ENCODE measurements at regions not wholly inside any gene's neighbourhood (a gene's known extent, or its start where the extent isn't known, plus 50 kb on each side); places are given as distances from the start of the nearest gene placed in this dataset.

- H3K27me3 ChIP-seq (replicated peaks; ENCODE audit: control insufficient read depth, insufficient read depth, low read length) = no peaks in the 10 kb centered on the region
- DNase-seq (ENCODE audit: extremely low read depth, insufficient read length) = no peak
- no peak overlapping the region for H3K4me3 ChIP-seq (replicated peaks; ENCODE audit: low read depth, low read length)
- TF ChIP-seq, protein P1, sequence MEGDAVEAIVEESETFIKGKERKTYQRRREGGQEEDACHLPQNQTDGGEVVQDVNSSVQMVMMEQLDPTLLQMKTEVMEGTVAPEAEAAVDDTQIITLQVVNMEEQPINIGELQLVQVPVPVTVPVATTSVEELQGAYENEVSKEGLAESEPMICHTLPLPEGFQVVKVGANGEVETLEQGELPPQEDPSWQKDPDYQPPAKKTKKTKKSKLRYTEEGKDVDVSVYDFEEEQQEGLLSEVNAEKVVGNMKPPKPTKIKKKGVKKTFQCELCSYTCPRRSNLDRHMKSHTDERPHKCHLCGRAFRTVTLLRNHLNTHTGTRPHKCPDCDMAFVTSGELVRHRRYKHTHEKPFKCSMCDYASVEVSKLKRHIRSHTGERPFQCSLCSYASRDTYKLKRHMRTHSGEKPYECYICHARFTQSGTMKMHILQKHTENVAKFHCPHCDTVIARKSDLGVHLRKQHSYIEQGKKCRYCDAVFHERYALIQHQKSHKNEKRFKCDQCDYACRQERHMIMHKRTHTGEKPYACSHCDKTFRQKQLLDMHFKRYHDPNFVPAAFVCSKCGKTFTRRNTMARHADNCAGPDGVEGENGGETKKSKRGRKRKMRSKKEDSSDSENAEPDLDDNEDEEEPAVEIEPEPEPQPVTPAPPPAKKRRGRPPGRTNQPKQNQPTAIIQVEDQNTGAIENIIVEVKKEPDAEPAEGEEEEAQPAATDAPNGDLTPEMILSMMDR (IDR thresholded peaks at IDR 0.05; ENCODE audit: insufficient read depth, low read length, poor library complexity, severe bottlenecking) = no peak
- H3K36me3 ChIP-seq (ENCODE audit: control insufficient read depth, insufficient read depth, low read length) = no peaks in the 10 kb centered on the region
Measured at GRCh38 chr3:44041726-44042125, 200.0 kb upstream of the TOPAZ1 start.

DNA sequence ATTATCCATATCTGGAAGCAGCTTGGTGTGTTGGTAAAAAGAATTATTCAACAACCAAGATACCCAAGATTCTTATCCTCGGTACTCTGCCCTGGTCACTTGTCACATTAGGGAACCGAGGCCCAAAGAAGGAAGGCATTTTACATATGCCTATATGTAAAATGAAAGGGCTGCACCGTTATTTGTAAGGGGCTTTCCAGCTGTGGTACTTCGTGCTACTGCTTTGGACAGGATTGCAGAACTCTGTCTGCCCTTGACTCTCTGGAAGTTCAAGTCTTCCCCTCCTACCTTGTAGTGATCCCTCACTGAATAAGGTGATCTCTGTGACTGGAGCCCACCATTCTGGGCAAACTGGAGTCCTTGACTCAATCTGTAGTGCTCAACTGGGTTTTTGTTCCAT lies 198.9 kb upstream of the TOPAZ1 start:
- H3K4me3 ChIP-seq (replicated peaks; ENCODE audit: low read depth, low read length) = no peak overlapping the region
- no peaks in the 10 kb centered on the region for H3K36me3 ChIP-seq (ENCODE audit: control insufficient read depth, insufficient read depth, low read length)
- TF ChIP-seq, protein P1 (IDR thresholded peaks at IDR 0.05; ENCODE audit: insufficient read depth, low read length, poor library complexity, severe bottlenecking) = no peak
- DNase-seq (ENCODE audit: extremely low read depth, insufficient read length) = no peak
- H3K27me3 ChIP-seq (replicated peaks; ENCODE audit: control insufficient read depth, insufficient read depth, low read length) = no peaks in the 10 kb centered on the region

DNA sequence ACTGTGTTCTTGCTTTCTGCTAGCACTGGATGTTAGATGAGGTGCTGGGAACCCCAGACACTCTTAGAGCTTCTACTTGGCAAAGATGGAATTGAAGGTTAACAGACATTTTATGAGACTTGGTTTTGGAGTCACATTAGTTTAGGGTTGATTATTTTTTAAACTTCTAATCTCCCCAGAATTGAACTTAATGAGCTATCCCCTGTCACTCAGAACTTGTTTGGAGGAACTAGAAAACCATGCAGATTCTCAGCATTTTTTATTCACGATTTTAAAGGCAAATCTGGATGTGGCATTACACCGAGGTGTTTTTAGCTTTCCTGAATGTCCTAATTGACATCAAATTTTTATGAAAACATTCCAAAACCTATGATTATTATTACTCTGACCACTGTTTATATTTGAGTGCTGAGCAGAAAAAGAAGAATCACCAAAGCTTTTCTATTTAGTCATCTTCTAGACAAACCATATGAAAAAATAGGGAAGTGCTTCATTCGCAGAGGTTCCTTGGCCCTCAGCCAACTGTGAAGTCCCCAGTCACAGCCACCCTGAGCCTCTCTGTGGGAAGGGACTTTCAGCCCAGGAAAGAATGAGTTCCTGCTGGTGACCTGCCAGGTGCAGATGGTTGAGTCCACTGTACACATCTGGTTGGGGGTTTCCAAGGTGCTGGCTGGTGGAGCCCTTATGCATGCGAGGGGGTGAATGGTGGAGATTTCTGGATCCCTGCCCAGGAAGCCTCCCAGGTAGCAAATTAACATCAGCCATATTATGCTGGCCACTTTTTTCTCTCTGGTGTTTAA lies 196.0 kb upstream of the TOPAZ1 start:
- TF ChIP-seq, protein P1 (IDR thresholded peaks at IDR 0.05; ENCODE audit: insufficient read depth, low read length, poor library complexity, severe bottlenecking) = no peak
- DNase-seq (ENCODE audit: extremely low read depth, insufficient read length) = peak; percentile 78
- Histone ChIP-seq H3K4me3 (replicated peaks; ENCODE audit: low read depth, low read length) (no peak overlapping the region), H3K36me3 (ENCODE audit: control insufficient read depth, insufficient read depth, low read length) (no peaks in the 10 kb centered on the region), H3K27me3 (replicated peaks; ENCODE audit: control insufficient read depth, insufficient read depth, low read length) (no peaks in the 10 kb centered on the region)

DNA sequence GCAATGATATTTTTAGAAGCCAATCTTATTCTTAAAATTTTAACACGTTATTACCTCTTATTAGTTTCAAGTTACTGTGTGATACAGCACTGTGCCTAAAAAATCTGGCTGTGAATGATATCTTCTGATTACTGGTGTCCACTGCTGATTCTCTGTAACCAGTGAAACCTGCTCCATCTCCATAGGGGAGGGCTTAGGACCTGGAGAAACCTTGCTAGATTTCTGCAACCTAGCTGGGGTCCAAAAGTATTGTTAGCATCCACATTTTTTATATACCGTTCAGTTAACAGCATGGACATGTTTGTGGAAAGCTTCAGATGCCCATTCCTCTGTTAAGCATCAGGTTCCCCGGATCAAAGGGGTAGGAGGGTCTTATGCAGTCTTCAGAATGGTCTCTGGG lies 193.9 kb upstream of the TOPAZ1 start:
- TF ChIP-seq, protein P1 (IDR thresholded peaks at IDR 0.05; ENCODE audit: insufficient read depth, low read length, poor library complexity, severe bottlenecking) = no peak
- Histone ChIP-seq H3K4me3 (replicated peaks; ENCODE audit: low read depth, low read length) (no peak overlapping the region), H3K27me3 (replicated peaks; ENCODE audit: control insufficient read depth, insufficient read depth, low read length) (no peaks in the 10 kb centered on the region), H3K36me3 (ENCODE audit: control insufficient read depth, insufficient read depth, low read length) (no peaks in the 10 kb centered on the region)
- no peak for DNase-seq (ENCODE audit: extremely low read depth, insufficient read length)

- H3K27me3 ChIP-seq (replicated peaks; ENCODE audit: control insufficient read depth, insufficient read depth, low read length) = no peaks in the 10 kb centered on the region
- no peak overlapping the region for H3K4me3 ChIP-seq (replicated peaks; ENCODE audit: low read depth, low read length)
- H3K36me3 ChIP-seq (ENCODE audit: control insufficient read depth, insufficient read depth, low read length) = no peaks in the 10 kb centered on the region
- TF ChIP-seq, protein P1 (IDR thresholded peaks at IDR 0.05; ENCODE audit: insufficient read depth, low read length, poor library complexity, severe bottlenecking) = no peak
- DNase-seq (ENCODE audit: extremely low read depth, insufficient read length) = peak; percentile 41
Measured at GRCh38 chr3:44048196-44048924, 193.3 kb upstream of the TOPAZ1 start.
